Endothelial cell of umbilical vein (primary cell): ENCODE measurements at regions not wholly inside any gene's neighbourhood (a gene's known extent, or its start where the extent isn't known, plus 50 kb on each side); places are given as distances from the start of the nearest gene placed in this dataset.

Experiments
- CTCF ChIP-seq, 2 donors: IDR thresholded peaks; 1 replicate in 1 of 2; 2 replicates in 1 of 2; pipeline ENCODE4 v1.5.1; 2011; ENCODE audit warnings: low read length in 2 of 2, mild to moderate bottlenecking in 2 of 2, moderate library complexity in 2 of 2, control low read depth in 1 of 2, inconsistent platforms in 1 of 2, low read depth in 1 of 2; ENCODE audit not compliant: insufficient read depth in 1 of 2; ENCODE audit errors: extremely low read depth in 1 of 2
- JUN ChIP-seq: IDR thresholded peaks from 2 replicates; pipeline ENCODE4 v1.6.1; 2011; ENCODE audit warnings: borderline replicate concordance, low read depth; ENCODE audit not compliant: insufficient read length, insufficient read depth
- MAX ChIP-seq: IDR thresholded peaks from 2 replicates; pipeline ENCODE4 v1.6.1; 2011; ENCODE audit not compliant: insufficient read depth, insufficient read length
- MYC ChIP-seq: IDR thresholded peaks from one replicate; pipeline ENCODE4 v1.6.1; 2011; ENCODE audit warnings: mild to moderate bottlenecking, low read depth, low read length
- POLR2A ChIP-seq: IDR thresholded peaks from 2 replicates; pipeline ENCODE4 v1.6.1; 2012; ENCODE audit warnings: low read depth, mild to moderate bottlenecking, control low read depth, low read length

- no peak for TF ChIP-seq MYC
- no peak for TF ChIP-seq MAX
- no peak for TF ChIP-seq CTCF (IDR thresholded peaks at IDR 0.05; ENCODE audit: extremely low read depth in 1 of 2, insufficient read depth in 1 of 2, low read depth in 1 of 2, low read length in 2 of 2)
- TF ChIP-seq JUN = no peak
- TF ChIP-seq POLR2A = no peak
These were observed 222.0 kb upstream of the ZMIZ1 start for GRCh38 chr10:78846760-78847159.
